PC-3 (cell line): ENCODE measurements at regions not wholly inside any gene's neighbourhood (a gene's known extent, or its start where the extent isn't known, plus 50 kb on each side); places are given as distances from the start of the nearest gene placed in this dataset.
"Not testable (repeated sequence)": the region's sequence is repeated elsewhere in the genome, so short reads cannot be mapped to it uniquely, and the experiment has no call there.

Experiments
- ATAC-seq: fragments of 200-7000 bp; cut with Tn5 transposase; 2 replicates; pipeline ENCODE4 v1.9.1; 2020; ENCODE audit warnings: mild to moderate bottlenecking, moderate library complexity
- BruUV-seq: library from RNA; stranded (reverse); fragments of 400-500 nt; replicated peaks from 2 replicates; lab custom pipeline; 2021; lab: Mats Ljungman, UMichigan
- CTCF ChIA-PET: fragments of 300-600 bp; sonication (Branson Sonifier 250); formaldehyde crosslinking; loops from one replicate; lab custom pipeline; 2022; ENCODE audit warnings: antibody characterized with exemption; lab: Charles Lee
- POLR2A ChIA-PET: fragments of 300-600 bp; sonication (Branson Sonifier 250); formaldehyde crosslinking; loops from one replicate; lab custom pipeline; 2022; ENCODE audit warnings: antibody characterized with exemption; ENCODE audit not compliant: unreplicated experiment; lab: Charles Lee
- DNase-seq: peaks from one replicate; pipeline ENCODE4 v3.0.0-alpha.2; 2015
- H2AFZ ChIP-seq: fragments of 300-600 bp; sonication (generic); 2 replicates; pipeline ENCODE4 v1.6.0; 2016; ENCODE audit warnings: antibody characterized with exemption, low read length
- H3F3A ChIP-seq: fragments of 300-600 bp; sonication (generic); one replicate; pipeline ENCODE4 v1.6.0; 2017; ENCODE audit warnings: antibody characterized with exemption, low read length, control low read depth, mild to moderate bottlenecking; ENCODE audit not compliant: unreplicated experiment
- H3K27ac ChIP-seq: fragments of 300-600 bp; sonication (generic); 2 replicates; pipeline ENCODE4 v1.5.1; 2016; ENCODE audit warnings: mild to moderate bottlenecking, low read length
- H3K27me3 ChIP-seq: fragments of 300-600 bp; sonication (generic); 2 replicates; pipeline ENCODE4 v1.6.1; 2016; ENCODE audit warnings: low read length, mixed read lengths
- H3K36me3 ChIP-seq: fragments of 300-600 bp; sonication (generic); 2 replicates; pipeline ENCODE4 v1.6.1; 2016; ENCODE audit warnings: low read depth, mixed run types, low read length, mixed read lengths
- H3K4me1 ChIP-seq: fragments of 300-600 bp; sonication (generic); 2 replicates; pipeline ENCODE4 v1.5.1; 2016; ENCODE audit warnings: low read length; ENCODE audit not compliant: insufficient read depth
- H3K4me2 ChIP-seq: fragments of 300-600 bp; sonication (generic); 2 replicates; pipeline ENCODE4 v1.6.0; 2016; ENCODE audit warnings: low read length
- H3K4me3 ChIP-seq: fragments of 300-600 bp; sonication (generic); 2 replicates; pipeline ENCODE4 v1.5.1; 2016; ENCODE audit warnings: mild to moderate bottlenecking, low read length, mixed read lengths
- H3K79me2 ChIP-seq: fragments of 300-600 bp; sonication (generic); 2 replicates; pipeline ENCODE4 v1.6.1; 2017; ENCODE audit warnings: low read length, mixed read lengths
- H3K9ac ChIP-seq: fragments of 300-600 bp; sonication (generic); 2 replicates; pipeline ENCODE4 v1.6.0; 2016; ENCODE audit warnings: mild to moderate bottlenecking, low read length
- H3K9me2 ChIP-seq: fragments of 300-600 bp; sonication (generic); replicated peaks from 2 replicates; pipeline ENCODE4 v1.6.1; 2016; ENCODE audit warnings: mixed run types, low read length, mixed read lengths
- H3K9me3 ChIP-seq: fragments of 300-600 bp; sonication (generic); 2 replicates; pipeline ENCODE4 v1.6.1; 2016; ENCODE audit warnings: low read length, mixed read lengths
- H4K20me1 ChIP-seq: fragments of 300-600 bp; sonication (generic); 2 replicates; pipeline ENCODE4 v1.6.1; 2016; ENCODE audit warnings: low read length, mixed read lengths
- EZH2 ChIP-seq: fragments of 300-600 bp; sonication (generic); IDR thresholded peaks from one replicate; pipeline ENCODE4 v1.6.1; 2017; ENCODE audit warnings: antibody characterized with exemption, mild to moderate bottlenecking, low read length; ENCODE audit not compliant: unreplicated experiment
- EZH2phosphoT487 ChIP-seq: fragments of 300-600 bp; sonication (generic); IDR thresholded peaks from 2 replicates; pipeline ENCODE4 v1.6.1; 2018; ENCODE audit warnings: mild to moderate bottlenecking, antibody characterized with exemption, low read length, borderline replicate concordance
- intact Hi-C: fragments of 100-400 bp; cut with micrococcal nuclease; formaldehyde crosslinking; loops from 2 replicates; pipeline ENCODE4 v1.9.0; 2023
- TF ChIP-seq, protein P1 (sequence below): fragments of 300-600 bp; sonication (generic); conservative IDR thresholded peaks from 2 replicates; pipeline ENCODE4 v1.5.1; 2017; ENCODE audit warnings: antibody characterized with exemption, low read depth, mild to moderate bottlenecking, low read length

- Histone ChIP-seq H3K9me2 (no peaks in the 10 kb centered on the region), H3K4me1 (no peaks in the 10 kb centered on the region), H3K4me2 (no peak overlapping the region), H3K4me3 (no peak overlapping the region), H3F3A (no peaks in the 10 kb centered on the region), H3K27ac (no peak overlapping the region), H3K36me3 (no peaks in the 10 kb centered on the region), H3K27me3 (no peaks in the 10 kb centered on the region), H4K20me1 (no peaks in the 10 kb centered on the region), H3K79me2 (no peaks in the 10 kb centered on the region), H3K9me3 (0 out of 2 replicates have a peak, but pooled peaks cover 3% of the 10 kb centered on the region), H2AFZ (no peak overlapping the region), H3K9ac (no peak overlapping the region)
- ChIA-PET POLR2A (no interaction called here), CTCF (no interaction called here)
- intact Hi-C loops, result no loop called here
- DNase-seq (no peak), ATAC-seq (no peak)
- no peak for TF ChIP-seq EZH2
- no peak for TF ChIP-seq EZH2phosphoT487
- TF ChIP-seq, protein P1, sequence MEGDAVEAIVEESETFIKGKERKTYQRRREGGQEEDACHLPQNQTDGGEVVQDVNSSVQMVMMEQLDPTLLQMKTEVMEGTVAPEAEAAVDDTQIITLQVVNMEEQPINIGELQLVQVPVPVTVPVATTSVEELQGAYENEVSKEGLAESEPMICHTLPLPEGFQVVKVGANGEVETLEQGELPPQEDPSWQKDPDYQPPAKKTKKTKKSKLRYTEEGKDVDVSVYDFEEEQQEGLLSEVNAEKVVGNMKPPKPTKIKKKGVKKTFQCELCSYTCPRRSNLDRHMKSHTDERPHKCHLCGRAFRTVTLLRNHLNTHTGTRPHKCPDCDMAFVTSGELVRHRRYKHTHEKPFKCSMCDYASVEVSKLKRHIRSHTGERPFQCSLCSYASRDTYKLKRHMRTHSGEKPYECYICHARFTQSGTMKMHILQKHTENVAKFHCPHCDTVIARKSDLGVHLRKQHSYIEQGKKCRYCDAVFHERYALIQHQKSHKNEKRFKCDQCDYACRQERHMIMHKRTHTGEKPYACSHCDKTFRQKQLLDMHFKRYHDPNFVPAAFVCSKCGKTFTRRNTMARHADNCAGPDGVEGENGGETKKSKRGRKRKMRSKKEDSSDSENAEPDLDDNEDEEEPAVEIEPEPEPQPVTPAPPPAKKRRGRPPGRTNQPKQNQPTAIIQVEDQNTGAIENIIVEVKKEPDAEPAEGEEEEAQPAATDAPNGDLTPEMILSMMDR, result no peak
- BruUV-seq, result no TSS peak
Measured at GRCh38 chr4:184280137-184280536, 62.5 kb upstream of the ENPP6 start.

DNA sequence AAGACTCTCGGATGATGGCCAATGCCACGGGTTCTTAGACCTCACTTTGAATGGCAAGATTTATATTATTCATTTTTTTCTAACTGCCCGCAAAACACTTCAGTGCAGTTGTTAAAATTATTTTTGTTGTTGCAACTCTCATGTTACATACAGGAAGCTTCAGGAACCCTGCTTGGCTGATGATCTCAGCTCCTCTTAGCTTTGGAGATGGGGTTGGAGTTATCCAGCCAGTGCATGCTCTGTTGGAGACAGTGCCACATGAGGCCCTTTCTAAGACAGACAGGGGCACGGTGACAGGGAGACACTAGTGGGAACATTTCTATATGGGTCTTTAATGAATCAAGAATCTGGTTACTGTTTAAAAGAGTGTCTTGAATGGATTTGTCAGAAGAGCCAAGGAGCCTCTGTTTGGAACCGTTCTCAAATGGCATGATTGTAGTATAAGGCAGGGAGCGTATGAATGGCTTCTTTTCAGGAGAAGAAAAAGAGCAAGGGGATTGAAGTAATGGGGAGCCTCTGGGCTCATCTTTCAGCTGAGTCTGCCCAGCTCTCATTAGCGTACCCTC, 61.9 kb upstream of the ENPP6 start:
- Histone ChIP-seq H3K36me3 (no peaks in the 10 kb centered on the region), H3K27ac (no peak overlapping the region), H3K9ac (no peak overlapping the region), H3K4me1 (no peaks in the 10 kb centered on the region), H3K79me2 (no peaks in the 10 kb centered on the region), H2AFZ (no peak overlapping the region), H4K20me1 (no peaks in the 10 kb centered on the region), H3K4me3 (no peak overlapping the region), H3K9me2 (no peaks in the 10 kb centered on the region), H3F3A (no peaks in the 10 kb centered on the region), H3K9me3 (0 out of 2 replicates have a peak, but pooled peaks cover 3% of the 10 kb centered on the region), H3K27me3 (no peaks in the 10 kb centered on the region), H3K4me2 (no peak overlapping the region)
- BruUV-seq, result no TSS peak
- DNase-seq (no peak), ATAC-seq (no peak)
- TF ChIP-seq, protein P1, result no peak
- TF ChIP-seq EZH2 (no peak), EZH2phosphoT487 (no peak)
- intact Hi-C loops, result no loop called here
- ChIA-PET POLR2A (no interaction called here), CTCF (no interaction called here)

DNA sequence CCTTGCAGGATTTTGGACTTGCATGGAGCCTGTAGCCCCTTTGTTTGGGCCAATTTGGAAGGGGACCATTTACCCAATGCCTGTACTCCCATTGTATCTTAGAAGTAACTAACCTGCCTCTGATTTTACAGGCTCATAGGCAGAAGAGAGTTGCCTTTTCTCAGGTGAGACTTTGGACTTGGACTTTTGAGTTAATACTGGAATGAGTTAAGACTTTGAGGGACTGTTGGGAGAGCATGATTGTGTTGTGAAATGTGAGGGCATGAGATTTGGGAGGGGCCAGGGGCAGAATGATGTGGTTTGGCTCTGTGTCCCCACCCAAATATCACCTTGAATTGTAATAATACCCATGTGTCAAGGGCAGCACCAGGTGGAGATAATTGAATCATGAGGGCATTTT, 60.1 kb upstream of the ENPP6 start:
- CTCF ChIA-PET, H4K20me1 ChIP-seq, H2AFZ ChIP-seq, H3K27me3 ChIP-seq, H3F3A ChIP-seq, H3K4me3 ChIP-seq, H3K4me2 ChIP-seq, H3K4me1 ChIP-seq, H3K9me3 ChIP-seq, H3K36me3 ChIP-seq, H3K9ac ChIP-seq, H3K9me2 ChIP-seq, H3K27ac ChIP-seq, intact Hi-C loops, ATAC-seq, POLR2A ChIA-PET, H3K79me2 ChIP-seq, BruUV-seq, DNase-seq: not testable (repeated sequence)

DNA sequence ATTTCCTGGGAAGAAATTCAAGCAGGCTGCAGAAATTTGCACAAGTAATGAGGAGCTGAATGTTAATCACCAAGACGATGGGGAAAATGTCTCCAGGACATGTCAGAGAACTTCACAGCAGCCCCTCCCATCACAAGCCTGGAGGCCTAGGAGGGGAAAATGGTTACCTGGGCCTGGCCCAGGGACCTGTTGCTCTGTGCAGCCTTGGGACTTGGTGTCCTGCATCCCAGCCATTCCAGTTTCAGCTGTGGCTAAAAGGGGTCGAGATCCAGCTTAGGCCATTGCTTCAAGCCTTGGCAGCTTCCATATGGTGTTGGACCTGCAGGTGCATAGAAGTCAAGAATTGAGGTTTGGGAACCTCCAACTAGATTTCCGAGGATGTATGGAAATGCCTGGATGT, 59.3 kb upstream of the ENPP6 start:
- H3K27ac ChIP-seq, H3F3A ChIP-seq, H3K4me2 ChIP-seq, BruUV-seq, H3K79me2 ChIP-seq, DNase-seq, intact Hi-C loops, CTCF ChIA-PET, POLR2A ChIA-PET, H4K20me1 ChIP-seq, H3K9ac ChIP-seq, H3K36me3 ChIP-seq, H3K27me3 ChIP-seq, H3K4me1 ChIP-seq, H2AFZ ChIP-seq, H3K4me3 ChIP-seq, H3K9me3 ChIP-seq, ATAC-seq, H3K9me2 ChIP-seq: not testable (repeated sequence)

DNA sequence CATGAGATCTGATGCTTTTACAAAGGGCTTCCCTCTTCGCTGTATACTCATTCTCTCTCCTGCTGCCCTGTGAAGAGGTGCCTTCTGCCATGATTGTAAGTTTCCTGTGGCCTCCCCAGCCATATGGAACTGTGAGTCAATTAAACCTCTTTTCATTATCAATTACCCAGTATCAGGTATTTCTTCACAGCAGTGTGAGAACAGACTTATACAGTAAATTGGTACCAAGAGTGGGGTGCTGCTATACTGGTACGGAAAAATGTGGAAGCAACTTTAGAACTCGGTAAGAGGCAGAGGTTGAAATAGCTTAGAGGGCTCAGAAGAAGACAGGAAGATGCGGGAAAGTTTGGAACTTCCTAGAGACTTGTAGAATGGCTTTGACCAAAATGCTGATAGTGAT, 58.7 kb upstream of the ENPP6 start:
- ATAC-seq, H3K79me2 ChIP-seq, H3K27me3 ChIP-seq, BruUV-seq, H3F3A ChIP-seq, H3K4me3 ChIP-seq, H3K9me2 ChIP-seq, H4K20me1 ChIP-seq, intact Hi-C loops, H3K36me3 ChIP-seq, H3K9ac ChIP-seq, H2AFZ ChIP-seq, CTCF ChIA-PET, POLR2A ChIA-PET, H3K4me1 ChIP-seq, DNase-seq, H3K9me3 ChIP-seq, H3K27ac ChIP-seq, H3K4me2 ChIP-seq: not testable (repeated sequence)
